GM23338 (cell line): ENCODE measurements at regions not wholly inside any gene's neighbourhood (a gene's known extent, or its start where the extent isn't known, plus 50 kb on each side); places are given as distances from the start of the nearest gene placed in this dataset.
"Not testable (repeated sequence)": the region's sequence is repeated elsewhere in the genome, so short reads cannot be mapped to it uniquely, and the experiment has no call there.

ENCODE experiments used
- ATAC-seq: fragments of 200-7000 bp; cut with Tn5 transposase; 3 replicates; pipeline ENCODE4 v1.9.1; 2020
- DNase-seq: peaks from one replicate; pipeline ENCODE4 v3.0.0-alpha.2; 2015; ENCODE audit warnings: low spot score
- H2AFZ ChIP-seq: fragments of 200-600 bp; sonication (generic); 2 replicates; pipeline ENCODE4 v1.8.0; 2016; ENCODE audit warnings: antibody characterized with exemption, mild to moderate bottlenecking, moderate library complexity
- H3F3A ChIP-seq: fragments of 200-600 bp; sonication (generic); replicated peaks from 2 replicates; pipeline ENCODE4 v1.8.0; 2017; ENCODE audit warnings: antibody characterized with exemption, mixed run types, low read depth
- H3K27ac ChIP-seq: fragments of 200-600 bp; sonication (generic); 2 replicates; pipeline ENCODE4 v1.6.1; 2016; ENCODE audit warnings: low read depth
- H3K27me3 ChIP-seq: fragments of 200-600 bp; sonication (generic); 2 replicates; pipeline ENCODE4 v1.8.0; 2016; ENCODE audit warnings: mild to moderate bottlenecking, mixed run types, moderate library complexity; ENCODE audit not compliant: insufficient read depth
- H3K36me3 ChIP-seq: fragments of 200-600 bp; sonication (generic); 2 replicates; pipeline ENCODE4 v1.8.0; 2016; ENCODE audit warnings: mild to moderate bottlenecking; ENCODE audit not compliant: insufficient read depth
- H3K4me1 ChIP-seq: fragments of 200-600 bp; sonication (generic); 2 replicates; pipeline ENCODE4 v1.8.0; 2016; ENCODE audit warnings: mild to moderate bottlenecking, moderate library complexity; ENCODE audit not compliant: insufficient read depth
- H3K4me2 ChIP-seq: fragments of 200-600 bp; sonication (generic); 2 replicates; pipeline ENCODE4 v1.7.1; 2017; ENCODE audit warnings: mixed run types
- H3K4me3 ChIP-seq: fragments of 200-600 bp; sonication (generic); 2 replicates; pipeline ENCODE4 v1.6.1; 2016; ENCODE audit warnings: mixed run types
- H3K79me2 ChIP-seq: fragments of 200-600 bp; sonication (generic); replicated peaks from 2 replicates; pipeline ENCODE4 v1.8.0; 2017; ENCODE audit warnings: mild to moderate bottlenecking; ENCODE audit not compliant: insufficient read depth
- H3K9me2 ChIP-seq: fragments of 200-600 bp; sonication (generic); 2 replicates; pipeline ENCODE4 v1.8.0; 2017; ENCODE audit not compliant: insufficient read depth
- H4K20me1 ChIP-seq: fragments of 200-600 bp; sonication (generic); replicated peaks from 2 replicates; pipeline ENCODE4 v1.8.0; 2017; ENCODE audit warnings: mild to moderate bottlenecking; ENCODE audit not compliant: insufficient read depth
- H3K27ac Mint-ChIP-seq: 2 replicates; pipeline ENCODE4 v1.8.0; 2020; ENCODE audit warnings: inconsistent platforms, mild to moderate bottlenecking, moderate library complexity, mixed read lengths
- H3K27me3 Mint-ChIP-seq: 3 replicates; pipeline ENCODE4 v1.8.0; 2022; ENCODE audit warnings: low read depth, mild to moderate bottlenecking, moderate library complexity, mixed read lengths, inconsistent platforms; ENCODE audit not compliant: insufficient read depth, poor library complexity
- H3K36me3 Mint-ChIP-seq: 3 replicates; pipeline ENCODE4 v1.8.0; 2021; ENCODE audit warnings: low read depth, mild to moderate bottlenecking, inconsistent platforms, moderate library complexity, mixed read lengths
- H3K4me1 Mint-ChIP-seq: 3 replicates; pipeline ENCODE4 v1.8.0; 2020; ENCODE audit warnings: mild to moderate bottlenecking, inconsistent platforms, mixed read lengths
- H3K4me3 Mint-ChIP-seq: 3 replicates; pipeline ENCODE4 v1.8.0; 2021; ENCODE audit warnings: moderate library complexity, mild to moderate bottlenecking, inconsistent platforms, mixed read lengths
- H3K9me3 Mint-ChIP-seq: 3 replicates; pipeline ENCODE4 v1.8.0; 2020; ENCODE audit warnings: moderate library complexity, mild to moderate bottlenecking, inconsistent platforms, mixed read lengths
- EZH2 ChIP-seq: fragments of 200-600 bp; sonication (generic); IDR thresholded peaks from one replicate; pipeline ENCODE4 v1.8.0; 2017; ENCODE audit warnings: antibody characterized with exemption, mild to moderate bottlenecking, low read depth; ENCODE audit not compliant: unreplicated experiment
- NANOG ChIP-seq: IDR thresholded peaks from 2 replicates; pipeline ENCODE4 v1.6.1; 2016; ENCODE audit warnings: antibody characterized with exemption, borderline replicate concordance
- TF ChIP-seq, protein P1 (sequence below): fragments of 250-450 bp; sonication (Bioruptor Pico); IDR thresholded peaks from 2 replicates; pipeline ENCODE4 v1.5.0; 2020; ENCODE audit warnings: mild to moderate bottlenecking, moderate library complexity

DNA sequence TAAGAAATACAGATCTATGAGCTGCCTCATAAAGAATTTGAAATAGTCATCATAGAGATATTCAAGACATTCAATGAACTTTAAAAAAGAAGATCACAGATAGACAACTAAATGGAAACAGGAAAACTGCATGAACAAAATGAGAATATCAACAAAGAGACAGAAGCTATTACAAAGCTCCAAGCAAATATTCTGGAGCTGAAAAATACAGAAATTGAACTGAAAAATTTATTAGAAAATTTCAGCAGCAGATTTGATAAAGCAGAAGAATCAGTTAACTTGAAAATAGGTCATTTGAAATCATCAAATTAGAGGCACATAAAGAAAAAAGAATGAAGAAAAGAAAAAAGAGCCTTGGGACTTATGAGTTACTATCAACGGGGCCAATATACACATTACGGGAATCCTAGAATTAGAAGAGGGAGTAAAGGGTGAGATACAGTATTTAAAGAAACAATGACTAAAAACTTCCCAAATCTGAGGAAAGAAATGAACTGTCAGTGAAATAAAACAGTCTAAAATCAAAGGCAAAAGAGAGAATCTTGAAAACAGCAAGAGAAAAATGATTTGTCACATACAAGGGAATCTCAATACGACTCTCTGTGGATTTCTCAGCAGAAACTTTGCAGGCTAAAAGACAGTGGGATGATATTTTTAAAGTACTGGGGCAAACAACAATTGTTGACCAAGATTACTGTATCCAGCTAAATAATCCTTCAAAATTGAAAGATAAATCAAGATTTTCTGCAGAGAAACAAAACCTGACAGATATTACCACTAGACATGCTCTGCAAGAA lies 641.6 kb downstream of the ANKRD50 start:
- H3K9me3 Mint-ChIP-seq = peaks cover 44% of the 10 kb centered on the region
- H3K36me3 Mint-ChIP-seq = peaks cover 37% of the 10 kb centered on the region
- no peak overlapping the region for H3K4me3 ChIP-seq
- H2AFZ ChIP-seq = no peak overlapping the region
- no peak overlapping the region for H3K27ac Mint-ChIP-seq
- no peak overlapping the region for H3K27ac ChIP-seq
- H3K4me1 Mint-ChIP-seq = no peaks in the 10 kb centered on the region
- no peaks in the 10 kb centered on the region for H3K79me2 ChIP-seq
- no peaks in the 10 kb centered on the region for H3K4me1 ChIP-seq
- H3K27me3 Mint-ChIP-seq = peaks cover 2% of the 10 kb centered on the region
- H3K4me2 ChIP-seq = no peak overlapping the region
- no peak for DNase-seq
- ATAC-seq = no peak
- H3K9me2 ChIP-seq = peaks cover 7% of the 10 kb centered on the region; the same call in 1 of the 2 replicates
- no peaks in the 10 kb centered on the region for H4K20me1 ChIP-seq
- no peaks in the 10 kb centered on the region for H3F3A ChIP-seq
- no peak overlapping the region for H3K4me3 Mint-ChIP-seq
- peaks cover 9% of the 10 kb centered on the region; the same call in 1 of the 2 replicates for H3K36me3 ChIP-seq
- H3K27me3 ChIP-seq = no peaks in the 10 kb centered on the region
- TF ChIP-seq NANOG = no peak
- TF ChIP-seq EZH2 = no peak
- TF ChIP-seq, protein P1, sequence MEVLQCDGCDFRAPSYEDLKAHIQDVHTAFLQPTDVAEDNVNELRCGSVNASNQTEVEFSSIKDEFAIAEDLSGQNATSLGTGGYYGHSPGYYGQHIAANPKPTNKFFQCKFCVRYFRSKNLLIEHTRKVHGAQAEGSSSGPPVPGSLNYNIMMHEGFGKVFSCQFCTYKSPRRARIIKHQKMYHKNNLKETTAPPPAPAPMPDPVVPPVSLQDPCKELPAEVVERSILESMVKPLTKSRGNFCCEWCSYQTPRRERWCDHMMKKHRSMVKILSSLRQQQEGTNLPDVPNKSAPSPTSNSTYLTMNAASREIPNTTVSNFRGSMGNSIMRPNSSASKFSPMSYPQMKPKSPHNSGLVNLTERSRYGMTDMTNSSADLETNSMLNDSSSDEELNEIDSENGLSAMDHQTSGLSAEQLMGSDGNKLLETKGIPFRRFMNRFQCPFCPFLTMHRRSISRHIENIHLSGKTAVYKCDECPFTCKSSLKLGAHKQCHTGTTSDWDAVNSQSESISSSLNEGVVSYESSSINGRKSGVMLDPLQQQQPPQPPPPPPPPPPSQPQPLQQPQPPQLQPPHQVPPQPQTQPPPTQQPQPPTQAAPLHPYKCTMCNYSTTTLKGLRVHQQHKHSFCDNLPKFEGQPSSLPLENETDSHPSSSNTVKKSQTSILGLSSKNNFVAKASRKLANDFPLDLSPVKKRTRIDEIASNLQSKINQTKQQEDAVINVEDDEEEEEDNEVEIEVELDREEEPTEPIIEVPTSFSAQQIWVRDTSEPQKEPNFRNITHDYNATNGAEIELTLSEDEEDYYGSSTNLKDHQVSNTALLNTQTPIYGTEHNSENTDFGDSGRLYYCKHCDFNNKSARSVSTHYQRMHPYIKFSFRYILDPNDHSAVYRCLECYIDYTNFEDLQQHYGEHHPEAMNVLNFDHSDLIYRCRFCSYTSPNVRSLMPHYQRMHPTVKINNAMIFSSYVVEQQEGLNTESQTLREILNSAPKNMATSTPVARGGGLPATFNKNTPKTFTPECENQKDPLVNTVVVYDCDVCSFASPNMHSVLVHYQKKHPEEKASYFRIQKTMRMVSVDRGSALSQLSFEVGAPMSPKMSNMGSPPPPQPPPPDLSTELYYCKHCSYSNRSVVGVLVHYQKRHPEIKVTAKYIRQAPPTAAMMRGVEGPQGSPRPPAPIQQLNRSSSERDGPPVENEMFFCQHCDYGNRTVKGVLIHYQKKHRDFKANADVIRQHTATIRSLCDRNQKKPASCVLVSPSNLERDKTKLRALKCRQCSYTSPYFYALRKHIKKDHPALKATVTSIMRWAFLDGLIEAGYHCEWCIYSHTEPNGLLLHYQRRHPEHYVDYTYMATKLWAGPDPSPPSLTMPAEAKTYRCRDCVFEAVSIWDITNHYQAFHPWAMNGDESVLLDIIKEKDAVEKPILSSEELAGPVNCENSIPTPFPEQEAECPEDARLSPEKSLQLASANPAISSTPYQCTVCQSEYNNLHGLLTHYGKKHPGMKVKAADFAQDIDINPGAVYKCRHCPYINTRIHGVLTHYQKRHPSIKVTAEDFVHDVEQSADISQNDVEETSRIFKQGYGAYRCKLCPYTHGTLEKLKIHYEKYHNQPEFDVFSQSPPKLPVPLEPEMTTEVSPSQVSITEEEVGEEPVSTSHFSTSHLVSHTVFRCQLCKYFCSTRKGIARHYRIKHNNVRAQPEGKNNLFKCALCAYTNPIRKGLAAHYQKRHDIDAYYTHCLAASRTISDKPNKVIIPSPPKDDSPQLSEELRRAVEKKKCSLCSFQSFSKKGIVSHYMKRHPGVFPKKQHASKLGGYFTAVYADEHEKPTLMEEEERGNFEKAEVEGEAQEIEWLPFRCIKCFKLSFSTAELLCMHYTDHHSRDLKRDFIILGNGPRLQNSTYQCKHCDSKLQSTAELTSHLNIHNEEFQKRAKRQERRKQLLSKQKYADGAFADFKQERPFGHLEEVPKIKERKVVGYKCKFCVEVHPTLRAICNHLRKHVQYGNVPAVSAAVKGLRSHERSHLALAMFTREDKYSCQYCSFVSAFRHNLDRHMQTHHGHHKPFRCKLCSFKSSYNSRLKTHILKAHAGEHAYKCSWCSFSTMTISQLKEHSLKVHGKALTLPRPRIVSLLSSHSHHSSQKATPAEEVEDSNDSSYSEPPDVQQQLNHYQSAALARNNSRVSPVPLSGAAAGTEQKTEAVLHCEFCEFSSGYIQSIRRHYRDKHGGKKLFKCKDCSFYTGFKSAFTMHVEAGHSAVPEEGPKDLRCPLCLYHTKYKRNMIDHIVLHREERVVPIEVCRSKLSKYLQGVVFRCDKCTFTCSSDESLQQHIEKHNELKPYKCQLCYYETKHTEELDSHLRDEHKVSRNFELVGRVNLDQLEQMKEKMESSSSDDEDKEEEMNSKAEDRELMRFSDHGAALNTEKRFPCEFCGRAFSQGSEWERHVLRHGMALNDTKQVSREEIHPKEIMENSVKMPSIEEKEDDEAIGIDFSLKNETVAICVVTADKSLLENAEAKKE (CRISPR knock-in tag) = no peak

DNA sequence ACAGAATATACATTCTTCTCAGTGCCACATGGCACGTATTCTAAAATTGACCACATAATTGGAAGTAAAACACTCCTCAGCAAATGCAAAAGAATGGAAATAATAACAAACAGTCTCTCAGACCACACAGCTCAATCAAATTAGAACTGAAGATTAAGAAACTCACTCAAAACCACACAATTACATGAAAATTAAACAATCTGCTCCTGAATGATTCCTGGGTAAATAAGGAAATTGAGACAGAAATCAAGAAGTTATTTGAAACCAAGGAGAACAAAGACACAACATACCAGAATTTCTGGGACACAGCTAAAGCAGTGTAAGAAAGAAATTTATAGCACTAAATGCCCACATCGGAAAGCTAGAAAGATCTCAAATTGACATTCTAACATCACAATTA lies 637.3 kb downstream of the ANKRD50 start:
- ATAC-seq, H3F3A ChIP-seq, H3K27me3 Mint-ChIP-seq, H3K36me3 ChIP-seq, H4K20me1 ChIP-seq, H3K79me2 ChIP-seq, H3K4me1 ChIP-seq, H3K4me2 ChIP-seq, H3K27me3 ChIP-seq, H3K4me3 ChIP-seq, H3K9me2 ChIP-seq, H3K27ac ChIP-seq, H3K27ac Mint-ChIP-seq, H3K4me1 Mint-ChIP-seq, DNase-seq, H3K4me3 Mint-ChIP-seq: not testable (repeated sequence)
- H2AFZ ChIP-seq = 0 out of 2 replicates have a peak overlapping the region, but pooled peaks have one; percentile 32
- Mint-ChIP-seq H3K36me3 (peaks cover 32% of the 10 kb centered on the region), H3K9me3 (peaks cover 45% of the 10 kb centered on the region)
